GM23338 (cell line): ENCODE measurements at regions not wholly inside any gene's neighbourhood (a gene's known extent, or its start where the extent isn't known, plus 50 kb on each side); places are given as distances from the start of the nearest gene placed in this dataset.

ENCODE experiments used
- EZH2 ChIP-seq: fragments of 200-600 bp; sonication (generic); IDR thresholded peaks from one replicate; pipeline ENCODE4 v1.8.0; 2017; ENCODE audit warnings: antibody characterized with exemption, mild to moderate bottlenecking, low read depth; ENCODE audit not compliant: unreplicated experiment
- EZH2phosphoT487 ChIP-seq: fragments of 200-600 bp; sonication (generic); IDR thresholded peaks from one replicate; pipeline ENCODE4 v1.8.1; 2018; ENCODE audit warnings: antibody characterized with exemption; ENCODE audit not compliant: unreplicated experiment
- JUNB ChIP-seq: IDR thresholded peaks from one replicate; pipeline ENCODE4 v1.6.1; 2016; ENCODE audit warnings: antibody characterized with exemption; ENCODE audit not compliant: unreplicated experiment
- POLR2AphosphoS5 ChIP-seq: IDR thresholded peaks from 2 replicates; pipeline ENCODE4 v1.6.1; 2016; ENCODE audit warnings: antibody characterized with exemption, low read depth
- REST ChIP-seq: IDR thresholded peaks from one replicate; pipeline ENCODE4 v1.6.1; 2018; ENCODE audit warnings: antibody characterized with exemption; ENCODE audit not compliant: unreplicated experiment
- ZNF331 ChIP-seq: fragments of 250-450 bp; sonication (Bioruptor Pico); IDR thresholded peaks from 2 replicates; pipeline ENCODE4 v1.5.0; 2020; ENCODE audit warnings: low read depth, mild to moderate bottlenecking, moderate library complexity
- TF ChIP-seq, protein P1 (sequence below), 2 experiments: fragments of 200-600 bp in 1 of 2; sonication (generic) in 1 of 2; conservative IDR thresholded peaks; 2 replicates each; pipeline versions ENCODE4 v1.5.1 to v1.6.1; 2016 to 2017; ENCODE audit warnings: antibody characterized with exemption in 2 of 2, low read depth in 2 of 2, mild to moderate bottlenecking in 2 of 2, moderate library complexity in 1 of 2

DNA sequence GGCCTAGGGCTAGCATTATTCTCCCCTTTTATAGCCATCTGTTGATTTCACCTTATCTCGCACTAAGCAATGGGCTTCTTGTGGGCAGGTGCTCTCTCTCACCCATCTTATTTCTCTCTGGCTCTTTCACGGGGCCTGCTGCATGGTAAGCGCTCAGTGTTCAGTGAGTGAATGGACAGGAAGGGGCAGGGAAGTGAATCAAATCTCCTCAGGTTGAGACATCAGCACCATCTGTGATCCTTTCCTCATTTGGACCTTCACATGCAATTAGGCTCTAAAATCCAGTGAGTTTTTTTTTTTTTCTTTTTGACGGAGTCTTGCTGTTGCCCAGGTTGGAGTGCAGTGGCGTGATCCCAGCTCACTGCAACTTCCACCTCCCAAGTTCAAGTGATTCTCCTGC is 76.5 kb upstream of the EZR start:
- TF ChIP-seq, protein P1, sequence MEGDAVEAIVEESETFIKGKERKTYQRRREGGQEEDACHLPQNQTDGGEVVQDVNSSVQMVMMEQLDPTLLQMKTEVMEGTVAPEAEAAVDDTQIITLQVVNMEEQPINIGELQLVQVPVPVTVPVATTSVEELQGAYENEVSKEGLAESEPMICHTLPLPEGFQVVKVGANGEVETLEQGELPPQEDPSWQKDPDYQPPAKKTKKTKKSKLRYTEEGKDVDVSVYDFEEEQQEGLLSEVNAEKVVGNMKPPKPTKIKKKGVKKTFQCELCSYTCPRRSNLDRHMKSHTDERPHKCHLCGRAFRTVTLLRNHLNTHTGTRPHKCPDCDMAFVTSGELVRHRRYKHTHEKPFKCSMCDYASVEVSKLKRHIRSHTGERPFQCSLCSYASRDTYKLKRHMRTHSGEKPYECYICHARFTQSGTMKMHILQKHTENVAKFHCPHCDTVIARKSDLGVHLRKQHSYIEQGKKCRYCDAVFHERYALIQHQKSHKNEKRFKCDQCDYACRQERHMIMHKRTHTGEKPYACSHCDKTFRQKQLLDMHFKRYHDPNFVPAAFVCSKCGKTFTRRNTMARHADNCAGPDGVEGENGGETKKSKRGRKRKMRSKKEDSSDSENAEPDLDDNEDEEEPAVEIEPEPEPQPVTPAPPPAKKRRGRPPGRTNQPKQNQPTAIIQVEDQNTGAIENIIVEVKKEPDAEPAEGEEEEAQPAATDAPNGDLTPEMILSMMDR (conservative IDR thresholded peaks at IDR 0.05; ENCODE audit: low read depth in 2 of 2): no peak
- no peak for TF ChIP-seq EZH2phosphoT487
- TF ChIP-seq POLR2AphosphoS5: no peak
- TF ChIP-seq EZH2: no peak
- TF ChIP-seq JUNB: no peak
- TF ChIP-seq ZNF331 (CRISPR knock-in tag): no peak
- TF ChIP-seq REST: no peak
